ENCODE measurements at regions not wholly inside any gene's neighbourhood (a gene's known extent, or its start where the extent isn't known, plus 50 kb on each side); places are given as distances from the start of the nearest gene placed in this dataset.

DNA sequence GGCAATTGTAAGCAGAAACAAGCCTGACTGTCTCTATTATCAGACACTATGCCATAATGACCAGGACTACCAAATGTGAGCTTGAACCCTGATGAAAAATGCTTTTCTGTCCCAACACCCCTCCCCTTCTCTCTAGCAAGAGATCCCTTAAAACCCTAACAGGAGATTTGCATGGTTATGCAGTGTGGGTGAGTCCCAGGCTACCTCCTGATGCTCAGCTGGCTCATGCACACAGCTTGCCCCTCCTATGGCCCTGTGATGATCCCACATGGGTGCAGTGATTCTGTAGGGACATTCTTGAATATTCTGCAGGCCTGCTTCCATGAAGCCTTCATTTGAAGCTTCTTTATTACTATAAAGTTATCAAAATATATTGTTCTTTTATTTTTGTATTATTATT lies 357.4 kb downstream of the AKAIN1 start:
- Histone ChIP-seq H3K27ac (no peak overlapping the region), H3K4me3 (no peak overlapping the region)

DNA sequence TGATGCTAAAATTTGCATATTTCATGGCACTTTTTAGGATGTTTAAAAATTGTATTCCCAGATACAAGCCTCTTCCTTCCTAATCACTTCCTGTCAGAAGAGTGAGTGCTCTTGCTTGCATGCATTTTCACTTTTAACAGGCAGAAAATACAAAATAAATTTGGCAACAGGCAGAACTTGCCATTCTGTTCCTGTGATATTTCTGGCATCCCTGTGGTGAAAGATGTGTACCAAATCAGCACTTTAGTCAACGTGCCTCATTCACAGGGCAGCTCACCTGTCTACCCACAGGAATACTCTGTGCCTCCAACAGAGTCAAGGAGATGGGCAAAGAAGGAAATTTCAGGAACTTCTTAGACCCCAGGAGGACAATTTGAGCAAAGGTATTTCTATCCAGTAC lies 360.9 kb downstream of the AKAIN1 start:
- WGBS, 2 donors, result 28% methylated on average over 1 of the region's 1 CpG
- H3K27me3 ChIP-seq, result no peaks in the 10 kb centered on the region
- FAIRE-seq, result no peak
- H3K36me3 ChIP-seq, result no peaks in the 10 kb centered on the region
- no peak overlapping the region for H3K27ac ChIP-seq
- H3K4me1 ChIP-seq, result no peaks in the 10 kb centered on the region
- intact Hi-C loops (cut with DNase I), result no loop called here
- ATAC-seq, result no peak
- no peaks in the 10 kb centered on the region for H3K9me3 ChIP-seq
- TF ChIP-seq, protein P1, sequence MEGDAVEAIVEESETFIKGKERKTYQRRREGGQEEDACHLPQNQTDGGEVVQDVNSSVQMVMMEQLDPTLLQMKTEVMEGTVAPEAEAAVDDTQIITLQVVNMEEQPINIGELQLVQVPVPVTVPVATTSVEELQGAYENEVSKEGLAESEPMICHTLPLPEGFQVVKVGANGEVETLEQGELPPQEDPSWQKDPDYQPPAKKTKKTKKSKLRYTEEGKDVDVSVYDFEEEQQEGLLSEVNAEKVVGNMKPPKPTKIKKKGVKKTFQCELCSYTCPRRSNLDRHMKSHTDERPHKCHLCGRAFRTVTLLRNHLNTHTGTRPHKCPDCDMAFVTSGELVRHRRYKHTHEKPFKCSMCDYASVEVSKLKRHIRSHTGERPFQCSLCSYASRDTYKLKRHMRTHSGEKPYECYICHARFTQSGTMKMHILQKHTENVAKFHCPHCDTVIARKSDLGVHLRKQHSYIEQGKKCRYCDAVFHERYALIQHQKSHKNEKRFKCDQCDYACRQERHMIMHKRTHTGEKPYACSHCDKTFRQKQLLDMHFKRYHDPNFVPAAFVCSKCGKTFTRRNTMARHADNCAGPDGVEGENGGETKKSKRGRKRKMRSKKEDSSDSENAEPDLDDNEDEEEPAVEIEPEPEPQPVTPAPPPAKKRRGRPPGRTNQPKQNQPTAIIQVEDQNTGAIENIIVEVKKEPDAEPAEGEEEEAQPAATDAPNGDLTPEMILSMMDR (IDR thresholded peaks at IDR 0.05), result no peak
- H3K4me3 ChIP-seq, result no peak overlapping the region
- no peak for DNase-seq

More for the DNA sequence above, 357.4 kb downstream of the AKAIN1 start:
- Histone ChIP-seq H3K9me3 (no peaks in the 10 kb centered on the region), H3K36me3 (no peaks in the 10 kb centered on the region), H3K4me1 (no peaks in the 10 kb centered on the region), H3K27me3 (no peaks in the 10 kb centered on the region)
- ATAC-seq (no peak), DNase-seq (no peak), FAIRE-seq (no peak)
- intact Hi-C loops (cut with DNase I), result no loop called here
- TF ChIP-seq, protein P1 (IDR thresholded peaks at IDR 0.05), result no peak

DNA sequence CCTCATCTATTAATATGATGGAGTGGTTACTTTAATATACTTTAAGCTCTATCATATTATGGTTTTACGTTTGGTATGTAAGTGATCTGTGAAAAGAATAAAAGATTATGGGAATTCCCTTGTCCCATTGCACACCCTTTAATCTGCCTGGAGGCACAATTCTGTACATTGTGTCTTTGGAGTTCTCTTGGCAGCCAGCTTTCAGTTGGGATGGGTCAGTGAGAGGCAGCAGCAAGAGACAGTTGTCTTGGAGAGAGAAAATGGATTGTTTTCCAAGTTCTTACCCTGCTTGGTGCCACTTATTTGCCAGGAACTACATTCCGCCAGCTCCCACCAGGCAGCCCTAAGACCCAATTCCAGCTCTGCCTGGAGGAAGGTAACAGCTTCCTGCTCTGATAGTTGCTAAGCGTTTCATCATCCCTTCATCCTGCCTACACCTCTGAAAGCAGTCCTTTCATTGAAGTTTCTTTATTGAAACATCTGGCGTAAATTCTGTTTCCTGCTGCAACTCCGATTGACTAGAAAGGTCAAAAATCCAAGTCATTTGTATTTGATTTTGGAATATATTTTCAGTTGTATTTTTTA lies 365.2 kb downstream of the AKAIN1 start:
- WGBS, 2 donors, result 44 to 55% methylated on average over 5 of the region's 5 CpGs
- ATAC-seq (no peak), FAIRE-seq (no peak), DNase-seq (no peak)
- Histone ChIP-seq H3K27me3 (no peaks in the 10 kb centered on the region), H3K9me3 (no peaks in the 10 kb centered on the region), H3K4me1 (no peaks in the 10 kb centered on the region), H3K4me3 (no peak overlapping the region), H3K27ac (no peak overlapping the region), H3K36me3 (no peaks in the 10 kb centered on the region)
- TF ChIP-seq, protein P1 (IDR thresholded peaks at IDR 0.05), result no peak
- intact Hi-C loops (cut with DNase I), result no loop called here

DNA sequence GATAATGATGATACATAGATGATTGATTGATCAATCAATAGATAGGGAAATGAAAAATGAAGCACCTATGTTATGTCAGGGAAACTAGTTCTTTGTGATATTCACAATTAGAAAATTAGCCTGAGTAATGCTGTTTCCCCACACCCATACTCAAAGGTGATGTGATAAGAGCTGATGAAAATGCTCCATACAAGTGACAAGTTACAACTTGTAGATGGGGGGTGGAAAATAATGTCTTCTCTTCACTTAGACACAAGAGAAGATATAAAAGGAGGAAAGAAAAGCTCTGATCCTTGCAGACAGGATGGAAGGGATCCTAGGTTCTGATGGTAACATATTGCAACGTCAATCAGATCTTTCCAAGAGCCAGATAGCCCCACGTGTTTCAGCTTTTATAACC lies 365.9 kb downstream of the AKAIN1 start:
- Histone ChIP-seq H3K27me3 (no peaks in the 10 kb centered on the region), H3K4me1 (no peaks in the 10 kb centered on the region), H3K36me3 (no peaks in the 10 kb centered on the region), H3K9me3 (no peaks in the 10 kb centered on the region), H3K27ac (no peak overlapping the region), H3K4me3 (no peak overlapping the region)
- ATAC-seq, result no peak
- no peak for DNase-seq
- intact Hi-C loops (cut with DNase I), result no loop called here
- WGBS, 2 donors, result 37 to 47% methylated on average over 2 of the region's 2 CpGs
- TF ChIP-seq, protein P1 (IDR thresholded peaks at IDR 0.05), result no peak
- no peak for FAIRE-seq

DNA sequence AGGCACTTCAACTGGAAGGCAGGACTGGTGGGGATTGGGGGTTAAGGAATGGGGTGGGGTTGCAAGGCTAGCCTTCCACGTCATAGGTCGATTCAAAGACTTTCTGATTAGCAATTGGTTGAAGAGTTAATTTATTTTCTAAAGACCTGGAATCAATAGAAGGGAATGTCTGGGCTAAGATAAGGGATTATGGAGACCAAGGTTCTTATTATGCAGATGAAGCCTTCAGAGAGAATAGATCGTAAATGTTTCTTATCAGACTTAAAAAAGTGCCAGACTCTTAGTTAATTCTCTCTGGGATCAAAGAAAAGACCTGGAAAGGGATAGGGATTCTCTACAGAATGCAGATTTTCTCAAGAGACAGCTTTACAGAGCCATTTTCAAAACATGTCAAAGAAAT lies 368.0 kb upstream of the DLGAP1 start:
- no peak for FAIRE-seq
- no peak for ATAC-seq
- DNase-seq, result no peak
- WGBS, 2 donors, result 27 to 51% methylated on average over 3 of the region's 3 CpGs
- no peak overlapping the region for H3K4me3 ChIP-seq
- TF ChIP-seq, protein P1 (IDR thresholded peaks at IDR 0.05), result no peak
- H3K27me3 ChIP-seq, result no peaks in the 10 kb centered on the region
- intact Hi-C loops (cut with DNase I), result loop anchor here in 1 of 3 donors (10.0 kb wide), 1 partner anchor 58 kb away; no protein-coding TSS in a partner anchor
- H3K9me3 ChIP-seq, result no peaks in the 10 kb centered on the region
- no peaks in the 10 kb centered on the region for H3K36me3 ChIP-seq
- no peaks in the 10 kb centered on the region for H3K4me1 ChIP-seq
- H3K27ac ChIP-seq, result no peak overlapping the region
